COLO668 (cell line): ENCODE measurements at regions not wholly inside any gene's neighbourhood (a gene's known extent, or its start where the extent isn't known, plus 50 kb on each side); places are given as distances from the start of the nearest gene placed in this dataset.
"Not testable (repeated sequence)": the region's sequence is repeated elsewhere in the genome, so short reads cannot be mapped to it uniquely, and the experiment has no call there.

Experiments used
- DNase-seq: peaks from one replicate; lab custom pipeline; 2025; ENCODE audit not compliant: unreplicated experiment; lab: John Stamatoyannopoulos, UW

DNA sequence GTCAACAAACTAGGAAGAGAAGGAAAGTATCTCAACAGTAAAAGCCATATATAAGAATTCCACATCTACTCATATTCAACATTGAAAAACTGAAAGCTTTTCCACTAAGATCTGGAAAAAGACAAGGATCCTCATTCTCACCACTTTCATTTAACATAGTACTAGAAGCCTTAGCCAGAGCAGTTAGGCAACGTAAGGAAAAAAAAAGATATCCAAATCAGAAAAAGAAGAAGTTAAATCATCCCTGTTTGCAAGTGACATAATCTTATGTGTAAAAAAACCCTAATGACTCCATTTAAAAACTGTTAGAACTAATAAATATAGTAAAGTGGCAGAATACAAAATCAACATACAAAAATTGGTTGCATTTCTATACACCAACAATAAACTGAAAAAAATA, 426.2 kb downstream of the BCAT1 start:
- no peak for DNase-seq

DNA sequence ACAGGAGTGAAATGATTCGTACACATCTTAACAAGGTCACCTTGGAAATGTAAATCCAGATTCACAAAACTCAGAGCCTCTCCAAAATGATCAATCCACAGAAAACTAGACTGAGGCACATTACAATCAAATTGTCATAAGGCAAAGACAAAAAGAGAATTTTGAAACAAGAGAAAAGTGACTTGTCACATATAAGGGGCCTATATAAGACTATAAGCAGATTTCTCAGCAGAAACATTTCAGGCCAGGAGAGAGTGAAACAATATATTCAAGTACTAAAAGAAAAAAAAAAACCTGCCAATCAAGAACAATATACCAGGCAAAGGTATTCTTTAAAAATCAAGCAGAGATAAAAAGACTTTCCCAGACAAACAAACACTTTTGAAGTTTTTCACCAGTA, 429.1 kb downstream of the BCAT1 start:
- DNase-seq = no peak

DNA sequence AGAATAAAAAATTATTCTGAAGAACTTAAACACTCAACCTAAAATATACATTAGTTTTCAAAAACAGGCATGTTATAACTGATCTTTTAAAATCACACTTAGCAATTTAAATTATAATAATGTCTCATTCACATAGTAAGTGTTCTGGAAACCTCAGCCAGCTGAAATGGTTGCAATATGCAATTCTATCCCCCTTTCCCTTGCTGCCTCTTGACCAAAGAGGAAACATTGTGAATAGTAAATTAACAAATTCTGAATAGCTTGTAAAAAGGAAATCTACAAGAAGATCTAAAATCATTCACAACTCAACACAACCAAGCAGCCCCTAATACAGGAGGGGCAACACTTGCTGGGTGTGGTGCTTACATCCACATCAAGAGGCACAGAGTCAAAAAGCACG, 431.9 kb downstream of the BCAT1 start:
- no peak for DNase-seq

DNA sequence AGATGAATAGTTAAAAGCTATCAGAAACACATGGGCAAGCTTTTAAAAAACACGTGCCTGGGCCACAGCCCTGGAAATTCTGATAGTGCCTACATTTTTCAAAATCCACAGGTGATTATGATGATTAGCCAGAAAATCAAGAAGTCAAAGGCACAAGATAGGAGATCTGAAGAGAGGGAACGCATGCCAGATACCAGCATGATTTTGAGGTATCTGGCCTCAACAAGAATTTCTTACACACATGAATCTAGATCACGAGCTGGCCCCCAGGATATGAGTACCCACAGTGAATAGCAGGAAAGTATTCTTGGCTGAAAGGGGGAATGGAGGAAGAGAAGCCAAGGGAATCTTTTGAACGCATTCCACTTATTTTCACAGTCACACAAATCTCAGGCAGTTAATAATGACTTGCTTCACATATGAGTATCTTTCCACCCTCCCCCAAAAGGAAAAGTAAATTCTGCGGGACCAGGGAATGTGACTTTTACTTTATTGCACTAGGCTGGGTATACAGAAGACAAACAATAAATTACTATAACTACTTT, 438.2 kb downstream of the BCAT1 start:
- DNase-seq = no peak

DNA sequence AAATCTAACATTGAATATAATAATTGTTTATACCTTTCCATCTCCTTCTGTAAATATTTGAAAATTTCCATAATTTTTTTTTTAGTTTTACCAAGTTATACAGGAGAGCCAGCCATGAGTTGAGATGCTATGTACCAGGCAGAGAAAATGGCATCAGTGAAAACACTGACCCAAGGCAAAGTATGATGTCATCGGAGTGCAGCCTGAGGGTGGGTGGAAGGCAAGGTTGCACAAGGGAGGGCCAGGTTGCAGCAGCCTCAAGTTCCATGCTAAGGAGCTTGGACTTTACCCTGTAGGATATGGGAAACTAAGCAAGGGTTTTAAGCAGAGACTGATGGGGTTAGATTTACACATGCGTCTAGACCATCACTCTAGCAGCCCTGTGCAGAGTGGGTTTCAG, 441.1 kb downstream of the BCAT1 start:
- DNase-seq = no peak

DNA sequence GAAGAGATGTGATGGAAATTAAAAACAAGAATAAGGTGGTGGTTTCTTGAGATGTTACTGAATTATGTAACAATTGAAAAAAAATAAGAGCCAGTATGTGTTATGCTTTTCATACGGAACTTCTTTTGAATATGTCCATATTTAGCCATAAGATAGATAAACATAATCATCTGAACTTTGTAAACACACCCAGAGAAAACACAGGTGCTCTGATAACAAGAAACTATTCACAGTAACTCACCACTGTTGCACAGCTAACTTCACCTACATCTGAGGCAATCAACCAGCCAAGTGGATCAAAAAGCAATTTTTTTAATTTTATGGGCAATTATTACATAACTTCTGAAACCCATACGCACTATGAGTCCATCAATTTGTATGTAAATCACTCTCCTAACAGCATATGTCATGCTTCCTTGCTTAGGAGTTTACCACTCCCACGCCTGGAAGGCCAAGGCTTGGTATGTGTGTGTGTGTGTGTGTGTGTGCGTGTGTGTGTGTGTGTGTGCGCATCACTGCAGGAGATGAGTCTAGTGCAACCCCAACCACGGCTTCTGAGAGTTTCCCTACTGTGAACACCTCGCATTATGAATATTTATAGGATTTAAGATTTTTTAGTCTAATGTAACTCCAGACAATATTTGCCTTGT, 443.4 kb downstream of the BCAT1 start:
- no peak for DNase-seq

DNA sequence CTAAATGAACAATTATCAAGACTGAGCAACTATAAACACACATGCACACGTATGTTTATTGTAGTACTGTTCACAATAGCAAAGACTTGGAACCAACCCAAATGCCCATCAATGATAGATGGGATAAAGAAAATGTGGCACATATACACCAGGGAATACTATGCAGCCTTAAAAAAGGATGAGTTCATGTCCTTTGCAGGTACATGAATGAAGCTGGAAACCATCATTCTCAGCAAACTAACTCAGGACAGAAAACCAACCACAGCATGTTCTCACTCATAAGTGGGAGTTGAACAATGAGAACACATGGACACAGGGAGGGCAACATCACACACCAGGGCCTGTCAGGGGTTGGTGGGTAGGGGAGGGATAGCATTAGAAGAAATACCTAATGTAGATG, 445.4 kb downstream of the BCAT1 start:
- DNase-seq = not testable (repeated sequence)

DNA sequence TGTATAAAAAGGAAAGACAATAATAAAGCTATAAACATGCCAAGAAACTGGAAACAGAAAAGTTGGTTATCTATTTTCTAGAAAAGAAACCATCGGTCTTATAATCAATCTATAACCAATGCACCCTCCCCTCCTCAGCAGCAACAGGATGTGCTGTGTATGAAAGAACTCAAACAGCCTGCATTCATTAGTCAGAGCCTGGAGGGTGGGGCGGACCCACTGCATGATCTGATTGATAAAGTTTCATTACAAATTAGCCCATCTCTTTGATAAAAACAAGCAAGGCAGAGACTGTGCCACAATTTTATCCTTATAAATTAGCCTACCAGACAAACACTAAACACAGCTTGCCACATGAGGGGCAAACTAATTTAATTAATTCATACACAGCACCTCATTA, 448.1 kb downstream of the BCAT1 start:
- DNase-seq = no peak

DNA sequence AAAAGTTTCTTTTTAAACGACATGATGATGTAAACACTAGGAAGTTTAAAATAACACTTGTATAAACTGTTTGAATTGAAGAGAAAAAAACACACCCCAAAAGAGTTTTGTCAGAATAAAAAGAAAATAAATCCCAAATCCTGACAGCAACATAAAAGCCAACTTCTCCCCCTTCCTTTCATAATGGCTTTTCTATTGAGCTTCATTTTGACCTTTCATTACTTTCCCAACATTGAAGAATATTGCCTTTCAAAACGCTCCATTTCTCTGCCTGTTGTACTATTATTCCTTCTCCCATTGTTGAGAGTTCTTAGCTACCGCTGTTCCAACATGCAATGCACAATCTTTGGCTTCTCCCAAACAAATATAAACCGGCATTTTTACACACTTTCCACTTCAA, 448.5 kb downstream of the BCAT1 start:
- DNase-seq = no peak

DNA sequence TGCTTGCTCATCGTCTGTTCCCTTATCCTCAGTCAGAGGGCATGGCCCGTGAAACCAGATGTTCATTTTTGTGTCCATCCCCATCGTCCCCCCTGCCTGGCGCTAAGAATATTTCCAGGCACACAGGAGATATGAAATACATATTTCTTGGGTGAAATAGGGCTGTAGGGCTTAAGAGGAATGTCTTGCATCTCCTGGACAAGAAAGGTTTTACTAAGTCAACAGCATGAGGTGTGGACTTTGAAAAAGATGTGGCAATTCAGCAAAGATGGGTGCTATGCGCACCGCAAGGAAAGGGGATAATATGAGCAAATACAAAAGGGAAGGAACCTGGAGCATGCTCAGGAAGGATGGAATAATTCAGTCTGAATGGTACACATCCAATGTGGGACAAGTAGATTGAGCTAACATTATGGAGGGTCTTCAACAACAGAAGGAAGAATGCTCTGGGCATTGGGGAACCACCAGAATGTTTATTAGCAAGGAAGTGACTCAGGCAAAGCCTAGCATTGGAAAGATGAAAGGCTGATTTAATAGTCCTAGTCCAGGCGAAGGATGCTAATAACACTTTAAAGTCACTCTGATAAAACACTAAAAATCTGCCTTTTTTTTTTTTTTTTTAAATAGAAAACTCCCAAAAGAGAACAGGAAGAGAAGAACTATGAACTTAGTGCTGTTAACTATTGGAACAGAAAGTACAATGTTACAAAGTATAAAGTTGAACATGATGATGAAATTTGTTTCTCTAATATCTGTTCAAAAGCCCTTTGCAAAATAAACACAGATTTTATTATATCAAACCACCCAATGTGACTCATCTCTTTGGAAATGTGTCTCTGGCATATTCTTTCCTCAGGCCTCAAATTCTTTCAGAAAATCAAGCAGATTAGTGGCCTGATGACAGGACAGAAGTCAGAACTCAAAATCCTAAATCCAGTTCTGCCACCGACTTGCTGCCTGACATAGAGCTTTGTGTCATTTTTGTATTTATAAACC, 449.5 kb downstream of the BCAT1 start:
- DNase-seq = no peak

DNA sequence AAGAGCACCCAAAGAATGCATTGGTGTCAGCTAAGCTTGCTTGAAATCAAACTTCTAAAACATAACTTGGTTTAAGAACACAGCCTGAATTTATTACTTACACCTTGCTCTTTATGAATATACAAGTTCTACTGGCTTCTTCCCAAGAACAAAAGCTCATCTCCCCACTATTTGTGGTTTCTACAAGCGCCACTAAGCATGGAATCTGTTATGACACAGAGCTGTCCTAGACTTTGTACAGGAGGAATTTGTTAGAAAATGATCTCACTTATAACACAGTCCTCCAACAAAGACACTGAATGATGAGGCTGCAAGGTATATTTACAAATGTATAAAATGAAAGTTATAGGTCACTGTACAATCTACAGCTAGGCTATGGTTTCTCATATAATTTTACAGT, 452.1 kb downstream of the BCAT1 start:
- DNase-seq = no peak

DNA sequence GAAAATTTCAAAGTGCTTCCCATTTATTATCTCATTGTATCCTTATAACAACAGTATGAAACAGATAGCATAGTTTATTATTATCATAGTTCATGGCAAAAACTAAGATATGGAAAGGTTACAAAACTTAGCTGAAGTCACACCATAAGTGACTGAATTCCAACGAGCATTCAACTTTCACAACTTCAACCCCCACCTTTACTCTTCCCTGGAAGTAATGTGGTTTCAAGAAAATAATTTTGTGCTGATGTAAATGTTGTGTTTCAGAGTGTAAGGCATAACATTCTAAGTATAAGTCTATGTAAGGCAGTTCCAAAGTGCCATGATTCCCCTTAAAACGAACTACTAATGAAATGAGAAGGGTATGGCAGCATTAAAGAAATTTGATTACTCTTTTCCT, 454.5 kb downstream of the BCAT1 start:
- no peak for DNase-seq

DNA sequence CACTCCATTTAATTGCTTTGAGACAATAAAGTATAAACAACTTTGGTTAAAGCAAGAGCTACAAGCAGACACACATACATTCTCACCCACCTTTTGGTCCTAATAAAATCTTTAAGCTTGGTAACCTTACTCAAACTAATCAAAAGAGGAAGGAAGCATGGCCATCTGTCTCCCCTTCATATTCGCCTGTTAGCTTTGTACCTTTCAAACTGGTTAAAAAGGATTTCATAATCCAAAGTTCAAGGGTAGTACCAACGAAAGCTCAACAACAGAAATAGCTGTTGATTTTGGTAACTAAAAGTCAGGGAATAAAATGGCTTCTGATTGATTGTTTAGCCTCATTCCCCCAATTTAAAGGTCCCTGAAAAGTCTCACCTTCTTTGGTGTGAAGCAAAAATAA, 456.9 kb downstream of the BCAT1 start:
- DNase-seq = no peak

DNA sequence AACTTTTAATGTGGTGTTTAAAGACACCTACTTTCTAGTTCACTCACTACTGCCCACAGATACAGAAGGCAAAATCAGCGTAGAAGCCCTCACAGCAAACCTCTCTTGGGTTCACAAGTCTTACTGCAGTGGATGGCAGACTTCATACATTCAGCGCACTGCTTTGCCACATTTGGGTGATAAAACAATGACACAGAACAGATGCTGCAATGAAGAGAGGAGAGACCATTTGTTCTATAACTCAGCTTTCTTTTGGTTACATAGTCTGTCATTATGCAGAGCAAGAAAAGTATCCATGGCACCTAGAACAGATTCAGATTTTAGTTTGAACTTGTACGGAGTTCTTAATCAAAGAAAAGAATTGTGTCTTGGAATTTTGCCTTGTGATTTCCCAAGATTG, 459.0 kb downstream of the BCAT1 start:
- no peak for DNase-seq

DNA sequence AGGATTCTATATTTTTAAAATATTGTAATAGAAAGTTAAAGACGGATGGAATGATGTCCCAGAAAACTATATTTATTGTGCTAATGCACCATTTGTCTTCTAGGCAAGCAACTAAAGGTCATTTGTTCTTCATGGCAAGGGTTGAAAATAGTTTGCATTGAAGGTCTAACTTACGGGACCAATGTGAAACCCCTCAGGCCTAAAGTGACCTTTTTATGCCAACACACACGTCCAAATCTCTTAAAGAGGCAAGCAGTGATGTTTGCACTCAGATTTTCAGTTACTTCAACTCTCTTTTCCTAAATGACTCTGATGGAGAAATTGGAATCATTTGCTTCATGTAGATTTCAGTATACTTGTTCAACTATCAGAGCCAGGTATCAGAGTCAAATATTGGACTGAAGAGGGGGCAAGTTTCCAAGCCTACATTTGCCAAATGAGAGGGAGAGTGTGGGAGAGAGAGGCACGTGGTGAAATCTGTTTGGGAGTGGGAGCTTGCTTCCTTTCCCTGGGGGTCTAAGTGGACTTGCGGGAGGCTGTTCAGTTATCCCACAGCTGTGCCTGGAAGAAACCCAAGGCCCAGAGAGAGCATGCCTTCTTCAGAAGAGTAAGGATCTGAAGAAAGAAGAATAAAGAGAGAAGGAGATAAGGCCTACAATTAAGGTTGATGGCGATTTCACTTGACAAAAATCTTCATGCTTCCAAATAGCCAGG, 459.8 kb downstream of the BCAT1 start:
- DNase-seq = no peak

DNA sequence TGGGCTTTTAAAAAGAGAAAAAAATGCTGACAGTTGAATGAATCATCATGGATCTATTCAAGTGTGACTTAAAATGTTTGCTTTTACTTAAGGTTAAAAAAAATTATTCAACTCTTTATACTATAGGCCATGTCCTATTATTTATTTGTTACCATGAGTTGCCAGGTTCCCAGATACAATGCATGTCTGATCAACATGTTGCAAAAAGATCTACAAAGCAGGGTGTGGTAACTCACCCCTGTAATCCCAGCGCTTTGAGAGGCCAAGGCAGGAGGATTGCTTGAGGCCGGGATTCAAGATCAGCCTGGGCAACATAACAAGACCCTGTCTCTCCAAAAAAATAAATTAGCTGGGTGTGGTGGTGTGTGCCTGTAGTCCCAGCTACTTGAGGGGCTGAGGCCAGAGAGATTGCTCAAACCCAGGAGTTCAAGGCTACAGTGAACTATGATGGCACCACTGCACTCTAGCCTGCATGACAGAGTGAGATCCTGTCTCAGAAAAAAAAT, 460.8 kb downstream of the BCAT1 start:
- no peak for DNase-seq

DNA sequence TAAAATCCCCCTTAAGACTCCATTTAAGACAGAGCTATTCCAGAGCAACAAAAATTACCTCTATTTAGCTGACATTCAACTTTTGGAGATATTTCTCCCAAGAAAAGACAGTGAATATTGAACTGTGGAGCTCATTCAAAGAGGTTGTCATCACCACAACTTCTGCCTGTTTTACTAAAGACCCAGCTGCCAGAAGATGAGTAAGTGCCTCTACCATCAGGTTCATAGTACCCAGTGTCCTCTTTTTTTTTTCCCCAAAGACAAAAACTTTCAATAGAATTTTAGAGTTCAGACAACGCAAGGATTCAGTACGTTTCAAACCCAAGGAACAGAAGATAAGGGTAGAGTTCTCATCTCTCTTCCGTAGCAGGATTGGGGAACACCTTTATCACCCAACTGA, 461.3 kb downstream of the BCAT1 start:
- no peak for DNase-seq

DNA sequence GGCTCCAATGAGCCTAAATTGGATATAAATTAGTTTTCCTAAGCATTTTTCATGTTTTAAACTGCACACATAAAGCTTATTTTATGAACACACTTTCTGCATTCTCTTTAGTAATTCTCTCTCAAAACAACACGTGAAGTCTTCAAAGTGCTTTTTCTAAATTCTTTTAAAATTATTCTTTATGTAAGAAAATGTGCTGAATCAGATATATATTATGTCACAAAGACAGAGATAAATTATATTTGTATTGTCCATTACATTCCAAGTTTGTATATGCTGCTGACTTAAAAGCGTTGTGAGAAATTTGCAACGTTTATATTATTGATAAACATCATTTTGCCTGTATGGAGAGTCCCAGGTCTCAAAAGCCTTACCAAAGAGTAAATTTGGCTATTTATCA, 465.2 kb downstream of the BCAT1 start:
- DNase-seq = no peak

DNA sequence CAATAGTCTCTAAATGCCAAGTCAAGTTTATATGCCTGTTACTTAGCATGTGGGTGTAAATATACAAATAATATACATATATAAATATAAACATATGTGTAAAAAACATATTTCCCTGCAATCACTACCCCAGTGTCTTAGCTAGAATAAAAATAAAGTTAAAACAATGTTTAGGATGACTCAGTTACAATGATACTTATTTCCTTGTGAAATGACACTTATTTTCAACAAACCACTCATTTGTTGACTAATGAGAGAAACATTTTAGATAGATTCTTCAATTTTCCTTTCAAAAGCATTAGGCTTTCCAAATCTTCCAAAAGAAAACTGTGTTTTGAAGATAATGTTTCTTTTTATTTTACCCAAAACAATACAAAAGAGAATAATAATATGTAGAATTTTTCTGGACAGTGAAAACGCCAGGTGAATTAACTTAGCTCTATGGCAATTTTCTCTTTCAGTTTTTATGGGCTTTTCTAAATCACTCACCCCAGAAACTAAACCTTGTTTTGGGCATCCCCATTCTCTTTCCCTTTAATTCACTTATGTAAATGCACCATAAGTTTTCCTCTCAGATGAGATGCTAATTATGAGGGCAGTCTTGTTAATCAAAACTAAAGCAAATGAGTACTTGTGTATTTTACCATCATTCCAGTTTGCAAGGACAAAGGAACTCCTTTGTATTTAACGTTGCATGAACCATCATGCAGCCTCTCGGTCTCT, 465.9 kb downstream of the BCAT1 start:
- DNase-seq = no peak

DNA sequence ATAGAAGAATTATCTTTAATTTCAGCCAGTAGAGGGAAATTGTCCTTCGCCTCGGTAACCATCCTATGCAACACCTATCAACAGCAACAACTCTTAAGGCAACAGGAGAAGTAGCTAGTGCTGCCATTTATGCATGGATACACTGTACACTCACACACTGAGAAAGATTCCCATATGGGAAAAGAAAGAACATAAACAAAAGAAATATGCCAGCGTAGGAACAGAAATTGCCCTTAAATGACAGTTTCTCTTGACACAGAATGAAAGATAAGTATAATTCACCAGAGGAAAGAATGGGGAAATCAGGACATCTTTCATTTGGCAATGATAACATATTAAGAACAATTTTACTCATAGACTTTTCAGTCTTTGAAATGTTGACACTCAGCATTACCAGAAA, 466.9 kb downstream of the BCAT1 start:
- DNase-seq = no peak
